ENCODE measurements at regions not wholly inside any gene's neighbourhood (a gene's known extent, or its start where the extent isn't known, plus 50 kb on each side); places are given as distances from the start of the nearest gene placed in this dataset.
"Not testable (repeated sequence)": the region's sequence is repeated elsewhere in the genome, so short reads cannot be mapped to it uniquely, and the experiment has no call there.

DNA sequence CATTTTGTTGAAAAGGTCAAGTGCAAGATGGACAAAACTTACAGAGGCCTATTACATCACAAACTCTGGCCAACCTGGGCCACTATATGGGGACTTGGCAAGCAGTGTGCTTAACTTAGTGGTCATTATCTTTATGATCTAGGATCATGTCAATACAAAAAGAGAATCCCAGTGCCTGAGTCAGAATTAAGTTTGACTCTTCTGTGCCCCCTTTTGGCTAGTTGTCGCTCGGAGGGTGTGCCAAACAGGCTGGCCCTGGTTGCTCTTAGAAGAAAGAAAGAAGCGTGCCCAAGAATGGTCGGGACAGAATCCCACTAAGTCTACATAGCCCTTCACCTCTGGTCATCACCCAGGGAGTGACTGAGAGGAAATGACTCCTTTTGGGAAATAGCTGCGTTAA is 100.1 kb downstream of the EIF4E start:
- no peak for DNase-seq

GRCh38 chr4:98827661-98828060 is 101.3 kb downstream of the EIF4E start:
- no peak for DNase-seq

GRCh38 chr4:98822144-98822543 is 106.8 kb downstream of the EIF4E start:
- no peak for DNase-seq

- not testable (repeated sequence) for DNase-seq
Measured at GRCh38 chr4:98818116-98818515, 110.8 kb downstream of the EIF4E start.

DNA sequence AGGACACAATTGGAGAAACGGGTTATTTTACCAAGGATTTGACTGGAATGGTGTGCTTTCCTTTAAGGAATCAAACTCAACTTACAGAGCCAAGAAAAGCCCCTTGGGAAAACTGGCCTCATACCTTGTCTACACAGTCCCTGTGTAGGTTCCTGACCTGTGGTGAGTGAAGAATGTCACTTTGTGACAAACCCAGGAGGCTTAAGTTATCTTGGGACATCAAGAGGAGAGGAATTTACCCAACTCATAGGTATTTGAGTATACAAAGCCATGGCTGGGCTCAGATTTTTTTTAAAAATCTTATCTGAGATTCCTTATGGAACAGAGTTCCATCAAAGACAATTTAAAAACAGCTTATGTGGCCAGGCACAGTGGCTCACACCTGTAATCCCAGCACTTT is 112.1 kb downstream of the EIF4E start:
- no peak for DNase-seq

DNA sequence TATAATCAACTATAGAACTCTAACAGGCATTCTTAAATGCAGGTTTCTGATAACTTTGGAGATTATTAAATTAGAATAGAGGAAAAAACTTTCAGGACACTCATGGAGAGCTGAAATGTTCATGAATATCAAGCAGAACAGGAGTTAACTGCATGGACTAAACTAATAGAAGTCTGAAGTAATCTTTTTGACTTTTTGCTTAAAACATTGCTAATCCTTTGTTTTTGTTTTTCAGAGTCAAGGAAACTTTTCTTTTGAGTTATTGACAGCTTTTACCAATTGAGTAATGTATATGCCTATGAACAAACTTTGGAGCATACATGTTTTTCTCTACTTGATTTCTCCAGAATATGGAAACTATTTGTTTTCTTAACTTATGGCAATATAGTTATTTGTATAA is 112.5 kb downstream of the EIF4E start:
- no peak for DNase-seq

DNA sequence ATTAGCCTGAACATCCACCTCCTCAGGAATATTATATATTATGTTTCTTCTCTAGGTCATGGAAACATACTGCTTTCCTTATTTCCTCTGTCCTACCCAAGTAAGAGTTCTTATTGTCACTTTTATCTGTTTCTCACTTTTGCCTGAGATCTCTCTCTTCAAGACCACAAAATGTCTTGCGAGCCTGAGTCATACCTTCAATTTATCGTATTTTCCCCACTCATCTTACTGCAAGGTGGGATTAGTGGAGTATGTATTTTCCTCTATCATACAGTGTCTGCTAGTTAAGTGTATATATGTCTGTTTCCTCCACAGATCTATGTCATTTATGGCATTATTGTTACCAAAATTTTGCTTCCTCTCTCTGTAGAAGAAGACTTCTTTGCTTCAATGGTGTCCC is 124.5 kb downstream of the EIF4E start:
- no peak for DNase-seq

GRCh38 chr4:98803251-98803650 is 125.7 kb downstream of the EIF4E start:
- no peak for DNase-seq

- DNase-seq: no peak
Measured at GRCh38 chr4:98802770-98803198, 126.1 kb downstream of the EIF4E start.

DNA sequence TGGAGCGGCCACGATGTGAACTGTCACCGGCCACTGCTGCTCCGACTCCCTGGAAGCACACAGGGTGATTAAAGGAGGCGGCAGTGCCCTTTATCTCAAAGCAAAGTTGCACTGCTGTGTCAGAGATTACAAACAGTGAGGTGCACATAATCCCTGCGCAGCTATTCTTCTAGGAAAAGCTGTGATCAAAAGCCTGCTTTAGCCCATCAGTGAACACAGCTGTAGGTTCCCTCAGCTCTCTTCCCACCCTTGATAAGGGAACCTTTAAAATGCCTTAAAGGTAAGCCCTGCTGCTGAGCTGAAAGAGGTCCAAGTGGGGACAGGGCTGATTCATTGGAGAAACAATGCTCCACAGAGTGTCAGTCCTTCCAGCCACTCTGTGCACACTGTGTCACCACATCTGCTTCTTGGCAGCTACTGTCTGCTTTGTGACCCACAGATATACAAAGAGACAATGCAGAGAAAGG is 127.6 kb downstream of the EIF4E start:
- DNase-seq: no peak

DNA sequence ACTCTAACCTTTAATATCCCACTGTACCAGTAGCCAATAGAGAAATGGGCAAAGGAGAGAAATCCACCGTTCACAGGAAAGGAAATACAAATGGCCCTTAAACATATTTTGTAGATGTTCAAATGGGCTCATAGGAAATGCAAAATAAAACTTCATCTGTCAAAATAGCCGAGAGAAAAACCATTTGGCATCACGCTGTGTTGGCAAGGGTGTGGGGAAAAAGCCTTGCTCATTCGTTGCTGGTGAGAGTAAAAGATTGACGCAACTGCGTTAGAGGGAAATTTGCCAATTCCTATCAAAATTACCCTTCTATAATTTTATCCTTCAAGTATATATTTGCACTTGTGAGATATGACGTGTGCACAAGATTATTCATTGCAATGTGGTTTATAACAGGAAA is 131.9 kb downstream of the EIF4E start:
- no peak for DNase-seq

DNA sequence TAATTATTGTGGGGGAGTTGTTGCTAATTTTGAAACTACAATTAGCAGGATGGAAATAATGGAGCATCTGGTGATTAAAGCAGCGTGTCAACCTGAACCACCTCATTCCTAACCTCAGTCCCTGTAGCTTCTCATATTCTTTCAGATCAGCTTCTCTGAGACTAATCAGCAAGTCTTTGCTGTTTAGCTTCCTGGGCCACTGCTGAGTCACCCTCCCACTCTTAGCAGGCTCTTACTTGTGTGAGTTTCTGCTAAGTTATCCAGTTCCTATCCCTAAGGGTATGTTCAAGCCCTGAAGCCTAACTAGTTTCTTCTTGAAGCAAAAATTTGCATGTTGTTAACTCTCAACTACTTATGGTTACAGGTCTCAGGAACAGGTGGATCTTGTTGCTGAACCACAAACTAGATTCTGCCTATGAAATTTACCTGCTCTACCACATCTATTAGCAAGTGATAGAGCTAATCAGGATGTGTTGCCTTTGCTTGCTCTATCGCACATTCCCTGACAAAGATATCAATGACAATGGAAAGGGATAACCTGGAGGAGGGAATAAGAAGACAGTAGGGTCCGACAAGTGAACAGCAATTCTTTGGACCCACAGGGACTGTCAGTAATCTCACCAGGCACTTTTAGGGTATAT is 134.2 kb downstream of the EIF4E start:
- no peak for DNase-seq

- no peak for DNase-seq
Measured at GRCh38 chr4:98793658-98794057, 135.2 kb upstream of the TSPAN5 start.

- DNase-seq: no peak
Measured at GRCh38 chr4:98786866-98787265, 128.5 kb upstream of the TSPAN5 start.

- no peak for DNase-seq
Measured at GRCh38 chr4:98784947-98785706, 126.7 kb upstream of the TSPAN5 start.

- DNase-seq: no peak
Measured at GRCh38 chr4:98781641-98782357, 123.4 kb upstream of the TSPAN5 start.

DNA sequence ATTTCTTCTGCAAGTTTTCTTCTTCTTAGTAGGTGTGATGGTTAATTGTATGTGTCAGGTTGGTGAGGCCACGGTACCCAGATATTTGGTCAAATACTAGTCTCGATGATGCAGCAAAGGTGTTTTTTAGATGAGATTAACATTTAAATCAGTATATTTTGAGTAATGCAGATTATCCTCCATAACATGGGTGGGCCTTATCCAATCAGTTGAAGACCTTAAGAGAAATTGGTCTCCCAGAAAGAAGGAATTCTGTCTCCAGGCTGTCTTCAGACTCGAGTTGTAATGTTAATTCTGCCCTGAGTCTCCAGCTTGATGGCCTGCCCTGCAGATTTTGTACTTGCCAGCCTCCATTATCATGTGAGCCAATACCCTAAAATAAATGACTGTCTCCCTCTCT is 122.5 kb upstream of the TSPAN5 start:
- DNase-seq: no peak

GRCh38 chr4:98779088-98779487 is 120.7 kb upstream of the TSPAN5 start:
- no peak for DNase-seq

GRCh38 chr4:98778206-98778605 is 119.8 kb upstream of the TSPAN5 start:
- no peak for DNase-seq

GRCh38 chr4:98775672-98776071 is 117.3 kb upstream of the TSPAN5 start:
- DNase-seq: no peak

DNA sequence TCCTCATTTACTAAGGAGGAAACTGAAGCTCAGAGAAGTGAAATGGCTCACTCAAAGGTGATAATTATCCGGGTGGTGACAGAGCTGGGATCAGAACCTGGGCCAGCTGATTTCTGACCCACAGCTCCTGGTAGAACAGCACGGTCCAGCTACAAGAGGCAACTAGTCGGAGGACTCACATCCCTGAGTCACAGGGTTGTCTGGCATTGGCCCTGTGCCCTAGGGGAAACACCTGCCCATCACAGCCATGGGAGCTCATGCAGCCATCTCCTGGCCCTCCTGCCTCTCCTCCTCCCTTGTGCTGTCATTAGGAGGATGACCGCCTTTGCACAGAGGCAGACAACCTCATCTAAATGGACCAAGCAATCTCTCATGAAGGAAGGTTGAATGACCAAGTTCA is 115.2 kb upstream of the TSPAN5 start:
- DNase-seq: no peak

DNA sequence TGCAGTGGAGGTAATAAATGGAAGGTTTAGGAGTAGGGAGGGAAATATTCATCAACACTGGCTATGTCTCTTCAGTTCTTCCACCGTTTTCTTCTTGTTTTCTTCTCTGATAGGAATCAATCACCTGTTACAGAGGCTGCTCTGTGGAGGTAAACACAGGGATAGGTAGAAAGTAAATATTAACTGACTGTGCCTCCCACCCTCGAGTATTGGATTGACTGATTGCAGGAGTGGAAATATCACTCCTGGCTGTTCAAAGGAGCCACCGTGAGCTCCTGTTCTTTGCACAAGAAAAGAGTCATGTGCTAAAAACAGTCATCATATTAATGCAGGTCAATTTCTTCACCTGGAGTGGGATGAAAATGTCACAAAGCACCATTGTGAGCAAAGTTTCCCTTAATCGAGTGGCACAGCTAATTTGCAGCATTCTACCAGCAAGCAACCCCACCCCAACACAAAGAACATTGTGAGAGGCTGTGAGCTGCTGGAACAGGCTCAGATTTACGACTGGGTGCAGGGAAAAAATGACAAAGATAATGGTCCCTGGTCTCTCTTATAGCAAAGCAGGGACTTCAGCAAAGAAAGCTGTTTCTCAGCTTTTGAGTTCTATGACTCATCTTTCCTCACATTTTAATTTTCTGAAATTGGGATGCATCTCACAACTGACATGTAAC is 113.7 kb upstream of the TSPAN5 start:
- no peak for DNase-seq

- no peak for DNase-seq
Measured at GRCh38 chr4:98765771-98766170, 107.4 kb upstream of the TSPAN5 start.

All from GDM1 (cell line).